Fibroblast of the aortic adventitia (primary cell): ENCODE measurements at regions not wholly inside any gene's neighbourhood (a gene's known extent, or its start where the extent isn't known, plus 50 kb on each side); places are given as distances from the start of the nearest gene placed in this dataset.
"Not testable (repeated sequence)": the region's sequence is repeated elsewhere in the genome, so short reads cannot be mapped to it uniquely, and the experiment has no call there.

ENCODE experiments used
- DNase-seq: peaks from one replicate; pipeline ENCODE4 v3.0.0-alpha.2; 2010; ENCODE audit warnings: low read depth
- H3K4me3 ChIP-seq: 2 replicates; pipeline ENCODE4 v1.5.1; 2011; ENCODE audit warnings: low read depth, mild to moderate bottlenecking, control low read depth, low read length, moderate library complexity
- CTCF ChIP-seq: IDR thresholded peaks from 2 replicates; pipeline ENCODE4 v1.5.1; 2011; ENCODE audit warnings: mild to moderate bottlenecking, low read length, control low read depth, inconsistent platforms; ENCODE audit not compliant: insufficient read depth

DNA sequence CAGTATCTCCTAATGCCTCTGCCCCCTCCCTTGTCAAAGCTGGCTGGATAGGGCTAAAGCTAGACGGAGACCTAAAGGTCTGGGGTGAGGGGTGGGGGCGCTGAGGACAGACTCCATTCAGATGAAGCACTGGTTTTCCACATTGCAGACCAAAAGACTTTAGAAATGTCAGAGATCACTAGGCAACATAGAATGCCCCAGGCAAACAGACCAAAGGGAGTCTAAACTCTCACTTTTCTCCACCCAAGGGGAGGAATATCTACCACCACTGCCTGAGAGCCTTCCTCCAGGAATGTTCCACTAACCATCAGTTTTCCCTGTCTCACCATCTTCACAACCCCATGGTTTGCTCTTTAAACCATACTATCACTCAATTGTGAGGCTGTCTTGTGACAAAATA is 106.9 kb upstream of the KRAS start:
- no peak overlapping the region for H3K4me3 ChIP-seq
- TF ChIP-seq CTCF: no peak

GRCh38 chr12:25352942-25353341 is 102.2 kb upstream of the KRAS start:
- not testable (repeated sequence) for H3K4me3 ChIP-seq, DNase-seq

More for the DNA sequence above, 106.9 kb upstream of the KRAS start:
- no peak for DNase-seq

GRCh38 chr12:25352083-25352918 is 101.6 kb upstream of the KRAS start:
- TF ChIP-seq CTCF: no peak
- DNase-seq: peak; percentile 41
- no peak overlapping the region for H3K4me3 ChIP-seq

- H3K4me3 ChIP-seq: no peak overlapping the region
- no peak for TF ChIP-seq CTCF
- no peak for DNase-seq
These were observed 97.8 kb upstream of the KRAS start for GRCh38 chr12:25348593-25348895.

DNA sequence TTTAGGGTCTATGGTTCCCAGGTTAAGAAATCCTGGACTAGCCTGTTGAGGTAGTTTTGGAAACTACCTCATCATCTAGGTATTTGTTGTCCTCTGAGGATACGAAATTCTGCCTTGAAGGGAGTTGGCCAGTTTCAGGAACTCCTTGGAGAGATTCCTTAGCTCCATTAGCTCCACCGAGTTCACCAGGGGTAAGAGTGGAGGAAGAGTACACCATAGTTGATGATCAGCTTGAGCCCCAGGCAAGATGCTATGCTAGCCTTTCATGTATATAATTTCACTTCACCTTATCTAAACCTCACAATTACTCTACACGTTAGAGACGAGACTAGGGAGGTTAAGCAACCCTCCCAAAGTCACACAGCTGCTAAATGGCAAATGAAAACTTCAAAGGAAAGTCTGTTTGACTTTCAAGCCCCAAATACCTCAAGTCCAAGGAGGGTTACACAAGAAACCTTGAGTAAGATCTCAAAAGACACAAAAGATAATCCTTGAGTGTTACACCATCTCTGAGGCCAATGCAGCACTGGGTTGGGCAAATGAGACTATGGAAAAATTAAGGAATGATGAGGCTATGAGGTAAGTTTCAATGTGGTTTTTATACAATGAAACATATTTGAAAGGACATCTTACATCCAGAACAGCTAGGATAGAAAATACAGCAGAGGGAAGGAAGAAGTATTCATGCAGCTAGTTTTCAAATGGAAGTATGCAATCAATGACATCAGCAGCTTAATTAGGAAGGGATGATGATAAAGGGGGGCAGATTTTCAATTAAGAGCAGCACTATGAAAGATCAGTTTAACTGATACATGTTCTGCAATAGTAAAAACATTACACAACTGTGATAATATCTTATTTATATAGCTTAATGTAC is 97.2 kb upstream of the KRAS start:
- no peak for TF ChIP-seq CTCF
- no peak overlapping the region for H3K4me3 ChIP-seq
- DNase-seq: peak; percentile 8

DNA sequence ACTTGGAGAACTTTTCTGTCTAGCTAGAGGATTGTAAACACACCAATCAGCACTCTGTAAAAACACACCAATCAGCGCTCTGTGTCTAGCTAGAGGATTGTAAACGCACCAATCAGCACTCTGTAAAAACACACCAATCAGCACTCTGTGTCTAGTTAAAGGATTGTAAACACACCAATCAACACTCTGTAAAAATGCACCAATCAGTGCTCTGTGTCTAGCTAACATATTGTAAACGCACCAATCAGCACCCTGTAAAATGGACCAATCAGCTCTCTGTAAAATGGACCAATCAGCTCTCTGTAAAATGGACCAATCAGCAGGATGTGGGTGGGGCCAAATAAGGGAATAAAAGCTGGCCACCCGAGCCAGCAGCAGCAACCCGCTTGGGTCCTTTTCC is 91.1 kb upstream of the KRAS start:
- not testable (repeated sequence) for H3K4me3 ChIP-seq, DNase-seq

GRCh38 chr12:25337916-25338315 is 87.2 kb upstream of the KRAS start:
- H3K4me3 ChIP-seq: no peak overlapping the region
- TF ChIP-seq CTCF: no peak
- DNase-seq: no peak
